Adrenal gland (tissue), 9 donors: ENCODE measurements at regions not wholly inside any gene's neighbourhood (a gene's known extent, or its start where the extent isn't known, plus 50 kb on each side); places are given as distances from the start of the nearest gene placed in this dataset.

Source experiments
- DNase-seq, 7 donors: peaks; one replicate each; pipeline ENCODE4 v3.0.0-alpha.2; 2019 to 2020
- H3K27ac ChIP-seq, 5 donors: fragments of 200-600 bp; sonication (generic) in 4 of 5; 1 replicate in 3 of 5; 2 replicates in 2 of 5; pipeline versions ENCODE4 v1.5.1 to v1.8.0; 2016 to 2020; ENCODE audit warnings: mild to moderate bottlenecking in 1 of 5
- H3K27me3 ChIP-seq: fragments of 200-600 bp; 2 replicates; pipeline ENCODE4 v1.8.0; 2021
- H3K36me3 ChIP-seq, 2 donors: fragments of 200-600 bp; replicated peaks in 1 of 2; 1 replicate in 1 of 2; 2 replicates in 1 of 2; pipeline versions ENCODE4 v1.5.1 to v1.8.0; 2018 to 2022
- H3K4me1 ChIP-seq, 2 donors: fragments of 200-600 bp; replicated peaks in 1 of 2; 1 replicate in 1 of 2; 2 replicates in 1 of 2; pipeline versions ENCODE4 v1.5.1 to v1.8.0; 2018 to 2021
- H3K4me3 ChIP-seq, 4 donors: fragments of 200-600 bp; sonication (generic) in 3 of 4; one replicate each; pipeline ENCODE4 v1.5.1; 2016 to 2018
- H3K9me3 ChIP-seq, 3 donors: fragments of 200-600 bp; sonication (generic) in 1 of 3; replicated peaks in 1 of 3; 1 replicate in 2 of 3; 2 replicates in 1 of 3; pipeline versions ENCODE4 v1.5.1 to v1.8.0; 2016 to 2021
- CTCF ChIP-seq, 6 experiments: fragments of 450-650 bp in 4 of 6; fragments of 200-600 bp in 2 of 6; sonication (generic) in 1 of 6; IDR thresholded peaks; 1 replicate in 5 of 6; 2 replicates in 1 of 6; pipeline versions ENCODE4 v1.5.1 to v1.8.0; 2016 to 2021; ENCODE audit warnings: antibody characterized with exemption in 6 of 6, mild to moderate bottlenecking in 2 of 6, moderate library complexity in 1 of 6
- POLR2A ChIP-seq, 2 donors: fragments of 450-650 bp; IDR thresholded peaks; one replicate each; pipeline ENCODE4 v1.6.1; 2017; ENCODE audit warnings: antibody characterized with exemption in 2 of 2, mild to moderate bottlenecking in 2 of 2, moderate library complexity in 1 of 2
- WGBS, 4 donors: extraction: QIAGEN DNeasy Blood & Tissue Kit in 2 of 4; methylation state at CpG; one replicate each; pipeline versions ENCODE4 v1.1.5 to v1.1.7; 2013 to 2017; 5-methylcytosine and 5-hydroxymethylcytosine counted together
- intact Hi-C, 2 donors: fragments of 100-400 bp; cut with DNase I; formaldehyde crosslinking; loops; one replicate each; pipeline versions ENCODE4 v1.14.1 to v1.15.0; 2022 to 2023
- donor health status: healthy with polysubstance abuse.
- donor health status: Bipolar disorder and iron deficiency.
- donor health status: DM: yes; HTN: yes; CAD: no.
- donor health status: DM: no; HTN: no; CAD: no.
- donor health status: DM: no; HTN: no; CAD: no.

GRCh38 chr4:130600706-130601105 is 1504.8 kb downstream of the C4orf33 start:
- WGBS, 4 donors: 60 to 84% (median 67%) methylated on average over 4 of the region's 4 CpGs
- no peak overlapping the region for H3K4me3 ChIP-seq
- H3K36me3 ChIP-seq: no peaks in the 10 kb centered on the region
- intact Hi-C loops: no loop called here
- no peaks in the 10 kb centered on the region for H3K27me3 ChIP-seq
- no peak for DNase-seq
- no peaks in the 10 kb centered on the region for H3K9me3 ChIP-seq
- no peaks in the 10 kb centered on the region for H3K4me1 ChIP-seq
- TF ChIP-seq CTCF (IDR thresholded peaks at IDR 0.05) (no peak), POLR2A (IDR thresholded peaks at IDR 0.05) (no peak)
- no peak overlapping the region for H3K27ac ChIP-seq

- Histone ChIP-seq H3K9me3 (no peaks in the 10 kb centered on the region), H3K27me3 (no peaks in the 10 kb centered on the region), H3K27ac (no peak overlapping the region), H3K4me1 (no peaks in the 10 kb centered on the region), H3K4me3 (no peak overlapping the region), H3K36me3 (no peaks in the 10 kb centered on the region)
- intact Hi-C loops: no loop called here
- 83 to 87% (median 86%) methylated on average over 3 of the region's 3 CpGs for WGBS, 4 donors
- TF ChIP-seq POLR2A (IDR thresholded peaks at IDR 0.05): no peak
- no peak for DNase-seq
Observed at GRCh38 chr4:130603043-130603442, 1507.1 kb downstream of the C4orf33 start.

GRCh38 chr4:130608121-130608520 is 1512.2 kb downstream of the C4orf33 start:
- Histone ChIP-seq H3K4me3 (no peak overlapping the region), H3K36me3 (no peaks in the 10 kb centered on the region), H3K4me1 (no peaks in the 10 kb centered on the region), H3K27ac (no peak overlapping the region), H3K9me3 (no peaks in the 10 kb centered on the region), H3K27me3 (no peaks in the 10 kb centered on the region)
- TF ChIP-seq POLR2A (IDR thresholded peaks at IDR 0.05) (no peak), CTCF (IDR thresholded peaks at IDR 0.05) (no peak)
- 81 to 84% (median 83%) methylated on average over 3 of the region's 3 CpGs for WGBS, 4 donors
- no peak for DNase-seq
- intact Hi-C loops: no loop called here

GRCh38 chr4:130628531-130628930 is 1532.6 kb downstream of the C4orf33 start:
- H3K27ac ChIP-seq: no peak overlapping the region
- H3K4me1 ChIP-seq: no peaks in the 10 kb centered on the region
- intact Hi-C loops: no loop called here
- H3K27me3 ChIP-seq: no peaks in the 10 kb centered on the region
- no peak overlapping the region for H3K4me3 ChIP-seq
- 59 to 76% (median 69%) methylated on average over 2 of the region's 2 CpGs for WGBS, 4 donors
- H3K36me3 ChIP-seq: no peaks in the 10 kb centered on the region
- no peak for TF ChIP-seq POLR2A (IDR thresholded peaks at IDR 0.05)
- no peak for TF ChIP-seq CTCF (IDR thresholded peaks at IDR 0.05)
- no peaks in the 10 kb centered on the region for H3K9me3 ChIP-seq
- DNase-seq: no peak

- DNase-seq: no peak
- no peaks in the 10 kb centered on the region for H3K4me1 ChIP-seq
- no peak overlapping the region for H3K27ac ChIP-seq
- 79 to 86% (median 83%) methylated on average over 12 to 13 of the region's 13 CpGs for WGBS, 4 donors
- H3K36me3 ChIP-seq: no peaks in the 10 kb centered on the region
- H3K4me3 ChIP-seq: no peak overlapping the region
- H3K9me3 ChIP-seq: no peaks in the 10 kb centered on the region
- no peaks in the 10 kb centered on the region for H3K27me3 ChIP-seq
- TF ChIP-seq CTCF (IDR thresholded peaks at IDR 0.05): no peak
- no peak for TF ChIP-seq POLR2A (IDR thresholded peaks at IDR 0.05)
- intact Hi-C loops: no loop called here
Observed at GRCh38 chr4:130632731-130633604, 1537.0 kb downstream of the C4orf33 start.
